Tibial nerve (tissue), 4 donors: ENCODE measurements at regions not wholly inside any gene's neighbourhood (a gene's known extent, or its start where the extent isn't known, plus 50 kb on each side); places are given as distances from the start of the nearest gene placed in this dataset.

Experiments
- DNase-seq, 2 donors: peaks; one replicate each; pipeline ENCODE4 v3.0.0-alpha.2; 2019; ENCODE audit warnings: low spot score in 2 of 2
- H3K27ac ChIP-seq, 4 donors: fragments of 200-600 bp; sonication (generic) in 3 of 4; one replicate each; pipeline ENCODE4 v1.5.1; 2017 to 2019; ENCODE audit warnings: mild to moderate bottlenecking in 1 of 4
- H3K27me3 ChIP-seq, 2 donors: fragments of 200-600 bp; sonication (generic) in 1 of 2; one replicate each; pipeline versions ENCODE4 v1.5.1 to v1.6.0; 2017 to 2019
- H3K36me3 ChIP-seq, 3 donors: fragments of 200-600 bp; sonication (generic); one replicate each; pipeline ENCODE4 v1.5.1; 2018 to 2019
- H3K4me1 ChIP-seq, 4 donors: fragments of 200-600 bp; sonication (generic) in 3 of 4; one replicate each; pipeline ENCODE4 v1.5.1; 2017 to 2019
- H3K4me3 ChIP-seq, 4 donors: fragments of 200-600 bp; sonication (generic) in 3 of 4; one replicate each; pipeline ENCODE4 v1.5.1; 2017 to 2019; ENCODE audit warnings: mild to moderate bottlenecking in 1 of 4, moderate library complexity in 1 of 4
- H3K9me3 ChIP-seq, 4 donors: fragments of 200-600 bp; sonication (generic) in 3 of 4; one replicate each; pipeline ENCODE4 v1.5.1; 2017 to 2019
- EP300 ChIP-seq, 2 donors: sonication (generic); formaldehyde crosslinking; IDR thresholded peaks; one replicate each; pipeline ENCODE4 v1.6.1; 2017; ENCODE audit warnings: antibody characterized with exemption in 2 of 2, mild to moderate bottlenecking in 1 of 2
- POLR2A ChIP-seq, 2 donors: fragments of 450-650 bp; IDR thresholded peaks; one replicate each; pipeline ENCODE4 v1.6.1; 2017; ENCODE audit warnings: antibody characterized with exemption in 2 of 2, mild to moderate bottlenecking in 2 of 2, moderate library complexity in 2 of 2
- WGBS, 2 donors: methylation state at CpG; one replicate each; pipeline ENCODE4 v1.1.5; 2018; 5-methylcytosine and 5-hydroxymethylcytosine counted together
- TF ChIP-seq, protein P1 (sequence below), 5 experiments: fragments of 200-600 bp in 3 of 5; fragments of 450-650 bp in 2 of 5; sonication (generic) in 3 of 5; IDR thresholded peaks; one replicate each; pipeline ENCODE4 v1.5.1; 2016 to 2019; ENCODE audit warnings: antibody characterized with exemption in 5 of 5, mild to moderate bottlenecking in 3 of 5, moderate library complexity in 2 of 5

DNA sequence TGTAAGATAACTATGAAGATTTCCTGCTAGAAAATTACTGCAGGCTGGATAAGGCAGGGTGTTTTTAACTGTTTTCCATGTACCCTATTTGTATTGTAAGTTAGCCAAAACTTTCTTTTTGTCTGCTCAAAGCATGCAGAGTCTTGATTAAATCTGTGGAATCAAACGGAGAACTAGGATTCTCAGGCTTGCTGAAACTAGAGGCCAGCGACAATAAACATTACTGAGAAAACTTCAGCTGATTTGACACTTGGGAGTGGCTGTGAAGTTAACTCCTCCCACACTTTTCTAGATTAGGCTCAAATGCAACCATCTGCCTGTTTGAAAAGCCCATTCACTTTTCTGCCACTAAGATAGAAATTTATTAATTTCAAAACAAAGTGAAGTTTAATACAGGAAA lies 153.2 kb upstream of the FRMD4B start:
- WGBS, 2 donors, result 3 to 13% methylated on average over 2 of the region's 2 CpGs
- no peaks in the 10 kb centered on the region for H3K9me3 ChIP-seq
- H3K4me3 ChIP-seq, result no peak overlapping the region
- TF ChIP-seq EP300 (IDR thresholded peaks at IDR 0.05) (no peak), POLR2A (IDR thresholded peaks at IDR 0.05) (no peak)
- TF ChIP-seq, protein P1, sequence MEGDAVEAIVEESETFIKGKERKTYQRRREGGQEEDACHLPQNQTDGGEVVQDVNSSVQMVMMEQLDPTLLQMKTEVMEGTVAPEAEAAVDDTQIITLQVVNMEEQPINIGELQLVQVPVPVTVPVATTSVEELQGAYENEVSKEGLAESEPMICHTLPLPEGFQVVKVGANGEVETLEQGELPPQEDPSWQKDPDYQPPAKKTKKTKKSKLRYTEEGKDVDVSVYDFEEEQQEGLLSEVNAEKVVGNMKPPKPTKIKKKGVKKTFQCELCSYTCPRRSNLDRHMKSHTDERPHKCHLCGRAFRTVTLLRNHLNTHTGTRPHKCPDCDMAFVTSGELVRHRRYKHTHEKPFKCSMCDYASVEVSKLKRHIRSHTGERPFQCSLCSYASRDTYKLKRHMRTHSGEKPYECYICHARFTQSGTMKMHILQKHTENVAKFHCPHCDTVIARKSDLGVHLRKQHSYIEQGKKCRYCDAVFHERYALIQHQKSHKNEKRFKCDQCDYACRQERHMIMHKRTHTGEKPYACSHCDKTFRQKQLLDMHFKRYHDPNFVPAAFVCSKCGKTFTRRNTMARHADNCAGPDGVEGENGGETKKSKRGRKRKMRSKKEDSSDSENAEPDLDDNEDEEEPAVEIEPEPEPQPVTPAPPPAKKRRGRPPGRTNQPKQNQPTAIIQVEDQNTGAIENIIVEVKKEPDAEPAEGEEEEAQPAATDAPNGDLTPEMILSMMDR (IDR thresholded peaks at IDR 0.05), result no peak
- peaks cover 0 to 53% (median 2%) of the 10 kb centered on the region in 4 donors for H3K4me1 ChIP-seq
- no peaks in the 10 kb centered on the region for H3K27me3 ChIP-seq
- no peak for DNase-seq
- H3K36me3 ChIP-seq, result no peaks in the 10 kb centered on the region
- H3K27ac ChIP-seq, result no peak overlapping the region

DNA sequence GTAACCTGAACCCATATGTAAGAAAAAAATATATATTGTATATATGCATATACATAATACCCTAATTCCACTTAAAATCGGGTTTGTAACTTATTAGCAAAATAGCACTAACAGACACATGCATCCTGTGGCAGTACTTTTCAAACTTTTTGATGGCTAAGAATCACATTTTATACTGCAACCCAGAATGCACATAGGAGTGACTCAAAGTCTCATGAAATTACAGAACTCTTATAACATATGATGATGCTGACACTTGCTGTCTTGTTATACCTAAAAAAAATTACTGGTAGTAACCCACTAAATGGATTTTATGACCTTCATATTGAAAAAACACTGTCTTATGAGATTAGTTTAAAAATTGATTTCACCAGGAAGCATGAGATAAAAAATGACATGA lies 152.4 kb upstream of the FRMD4B start:
- Histone ChIP-seq H3K4me1 (peaks cover 0 to 57% (median 2%) of the 10 kb centered on the region in 4 donors), H3K36me3 (no peaks in the 10 kb centered on the region), H3K4me3 (no peak overlapping the region), H3K9me3 (no peaks in the 10 kb centered on the region), H3K27ac (no peak overlapping the region), H3K27me3 (no peaks in the 10 kb centered on the region)
- 69 to 82% methylated on average over 1 of the region's 1 CpG for WGBS, 2 donors
- TF ChIP-seq, protein P1 (IDR thresholded peaks at IDR 0.05), result no peak
- TF ChIP-seq EP300 (IDR thresholded peaks at IDR 0.05), result no peak
- no peak for TF ChIP-seq POLR2A (IDR thresholded peaks at IDR 0.05)
- no peak for DNase-seq

DNA sequence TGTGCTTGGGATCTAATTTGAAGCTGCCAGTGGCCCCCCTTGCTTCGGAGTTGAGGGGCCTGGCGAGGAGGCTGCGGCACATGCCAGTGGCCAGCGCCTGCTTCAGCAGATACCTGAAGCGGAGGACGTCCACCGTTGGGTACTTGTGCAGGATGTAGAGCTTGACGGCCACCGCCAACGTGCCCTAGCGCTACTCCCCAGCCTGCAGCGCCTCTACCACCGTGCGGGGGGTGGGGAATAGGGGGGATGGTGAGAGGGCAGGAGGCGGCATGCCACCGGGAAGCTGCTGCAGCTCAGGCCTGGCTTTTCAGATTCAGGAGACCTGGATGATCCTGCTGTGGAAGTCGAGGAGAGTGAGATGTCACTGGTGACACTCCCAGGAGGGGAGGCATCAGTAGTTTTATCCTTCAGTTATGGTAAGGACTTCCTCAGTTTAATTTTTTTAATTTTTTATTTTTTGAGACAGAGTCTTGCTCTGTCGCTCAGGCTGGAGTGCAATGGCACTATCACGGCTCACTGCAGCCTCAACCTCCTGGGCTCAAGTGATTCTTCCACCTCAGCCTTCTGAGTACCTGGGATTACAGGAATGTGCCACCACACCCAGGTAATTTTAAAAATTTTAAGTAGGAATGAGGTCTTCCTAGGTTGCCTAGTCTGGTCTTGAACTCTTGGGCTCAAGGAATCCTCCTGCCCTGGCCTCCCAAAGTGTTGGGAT lies 150.6 kb upstream of the FRMD4B start:
- no peak overlapping the region for H3K4me3 ChIP-seq
- DNase-seq, result no peak
- WGBS, 2 donors, result 84 to 90% methylated on average over 6 to 19 of the region's 19 CpGs
- H3K4me1 ChIP-seq, result peaks cover 0 to 56% (median 5%) of the 10 kb centered on the region in 4 donors
- H3K36me3 ChIP-seq, result no peaks in the 10 kb centered on the region
- H3K27ac ChIP-seq, result no peak overlapping the region
- H3K9me3 ChIP-seq, result no peaks in the 10 kb centered on the region
- TF ChIP-seq EP300 (IDR thresholded peaks at IDR 0.05) (no peak), POLR2A (IDR thresholded peaks at IDR 0.05) (no peak)
- TF ChIP-seq, protein P1 (IDR thresholded peaks at IDR 0.05), result no peak
- H3K27me3 ChIP-seq, result no peaks in the 10 kb centered on the region

DNA sequence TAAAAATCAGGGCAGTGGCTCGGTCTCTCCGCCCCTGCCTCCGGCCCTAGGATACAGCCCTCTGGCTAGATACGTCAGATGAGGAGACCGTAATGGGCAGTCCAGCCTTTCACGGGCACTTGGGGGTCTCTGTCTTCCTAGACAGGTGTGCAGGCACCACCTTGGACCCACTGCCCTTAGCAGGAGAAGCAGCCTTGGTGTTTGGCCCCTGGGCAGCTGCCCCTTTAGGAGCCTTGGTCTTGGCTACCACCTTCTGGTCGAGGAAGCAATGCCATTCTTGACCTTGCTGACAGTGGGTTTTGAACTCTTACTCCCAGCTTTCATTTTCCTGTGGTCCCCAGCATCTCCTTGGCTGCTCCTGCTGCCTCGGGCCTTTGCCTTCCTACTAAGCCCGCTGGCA lies 149.7 kb upstream of the FRMD4B start:
- no peak overlapping the region for H3K4me3 ChIP-seq
- H3K27ac ChIP-seq, result no peak overlapping the region
- WGBS, 2 donors, result 79 to 89% methylated on average over 9 of the region's 9 CpGs
- H3K27me3 ChIP-seq, result no peaks in the 10 kb centered on the region
- H3K9me3 ChIP-seq, result no peaks in the 10 kb centered on the region
- H3K4me1 ChIP-seq, result peaks cover 0 to 55% (median 6%) of the 10 kb centered on the region in 4 donors
- DNase-seq, result no peak
- H3K36me3 ChIP-seq, result no peaks in the 10 kb centered on the region
- TF ChIP-seq, protein P1 (IDR thresholded peaks at IDR 0.05), result no peak
- no peak for TF ChIP-seq EP300 (IDR thresholded peaks at IDR 0.05)
- no peak for TF ChIP-seq POLR2A (IDR thresholded peaks at IDR 0.05)

DNA sequence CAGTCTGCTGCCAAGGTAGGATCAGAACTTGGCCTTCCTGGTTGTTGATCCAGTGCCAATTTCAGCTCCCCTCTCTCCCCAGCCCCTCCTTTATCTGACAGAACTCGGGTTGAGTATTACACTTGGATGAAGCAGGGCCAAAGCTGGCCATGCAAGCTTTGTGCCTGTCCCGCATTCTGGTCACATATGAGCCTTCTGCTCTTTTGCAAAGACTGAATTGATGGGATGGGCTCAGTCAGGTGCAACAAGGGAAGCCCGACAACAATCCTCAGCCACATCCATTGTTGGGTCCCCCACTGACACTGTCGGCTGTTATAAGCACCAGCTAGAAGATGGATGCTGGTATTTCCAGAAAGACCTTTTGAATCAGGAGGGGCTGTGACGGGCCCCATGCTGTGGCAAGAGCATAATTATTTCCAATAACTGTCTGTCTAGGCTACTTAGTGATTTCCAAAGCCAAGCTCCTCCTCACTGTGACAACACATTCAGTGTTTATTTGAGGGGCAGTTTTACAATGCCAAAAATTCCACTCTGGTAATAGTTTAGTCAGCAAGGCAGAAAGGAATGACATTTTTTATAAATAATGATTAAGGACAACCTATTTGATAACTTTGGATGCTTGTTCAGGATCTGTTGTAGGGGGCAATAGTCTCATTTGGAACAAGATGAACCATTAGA lies 146.8 kb upstream of the FRMD4B start:
- no peak overlapping the region for H3K4me3 ChIP-seq
- peaks cover 0 to 33% (median 4%) of the 10 kb centered on the region in 4 donors for H3K4me1 ChIP-seq
- H3K27me3 ChIP-seq, result no peaks in the 10 kb centered on the region
- no peaks in the 10 kb centered on the region for H3K9me3 ChIP-seq
- WGBS, 2 donors, result 50 to 63% methylated on average over 5 of the region's 5 CpGs
- H3K27ac ChIP-seq, result no peak overlapping the region
- TF ChIP-seq EP300 (IDR thresholded peaks at IDR 0.05) (no peak), POLR2A (IDR thresholded peaks at IDR 0.05) (no peak)
- TF ChIP-seq, protein P1 (IDR thresholded peaks at IDR 0.05), result no peak
- no peak for DNase-seq
- no peaks in the 10 kb centered on the region for H3K36me3 ChIP-seq
